HFFc6 (cell line): ENCODE measurements at regions not wholly inside any gene's neighbourhood (a gene's known extent, or its start where the extent isn't known, plus 50 kb on each side); places are given as distances from the start of the nearest gene placed in this dataset.

Experiments
- DNase-seq: peaks from one replicate; pipeline ENCODE4 v3.0.0-alpha.2; 2018
- H3K27ac Mint-ChIP-seq: 2 replicates; pipeline ENCODE4 v1.8.0; 2020; ENCODE audit warnings: mild to moderate bottlenecking, mixed read lengths
- H3K27me3 Mint-ChIP-seq: 2 replicates; pipeline ENCODE4 v1.8.0; 2021; ENCODE audit warnings: mild to moderate bottlenecking, moderate library complexity, mixed read lengths; ENCODE audit not compliant: insufficient read depth
- H3K36me3 Mint-ChIP-seq: 2 replicates; pipeline ENCODE4 v1.8.0; 2021; ENCODE audit warnings: low read depth, mixed read lengths
- H3K4me1 Mint-ChIP-seq: 2 replicates; pipeline ENCODE4 v1.8.0; 2020; ENCODE audit warnings: low read depth, mixed read lengths
- H3K4me3 Mint-ChIP-seq: 2 replicates; pipeline ENCODE4 v1.8.0; 2020; ENCODE audit warnings: mild to moderate bottlenecking, moderate library complexity, mixed read lengths
- H3K9me3 Mint-ChIP-seq: 2 replicates; pipeline ENCODE4 v1.8.0; 2020; ENCODE audit warnings: mild to moderate bottlenecking, mixed read lengths
- CTCF ChIP-seq: fragments of 200-600 bp; sonication (generic); IDR thresholded peaks from 2 replicates; pipeline ENCODE4 v1.5.0; 2021; ENCODE audit warnings: antibody characterized with exemption, mild to moderate bottlenecking

- Mint-ChIP-seq H3K4me1 (no peaks in the 10 kb centered on the region), H3K9me3 (peaks cover 5% of the 10 kb centered on the region), H3K36me3 (no peaks in the 10 kb centered on the region), H3K27ac (no peak overlapping the region), H3K27me3 (no peaks in the 10 kb centered on the region), H3K4me3 (no peak overlapping the region)
- TF ChIP-seq CTCF, result no peak
- no peak for DNase-seq
These were observed 511.8 kb upstream of the ARX start for GRCh38 chrX:25527596-25527995.

- Mint-ChIP-seq H3K27ac (no peak overlapping the region), H3K36me3 (no peaks in the 10 kb centered on the region), H3K4me3 (no peak overlapping the region), H3K9me3 (peaks cover 6% of the 10 kb centered on the region), H3K27me3 (no peaks in the 10 kb centered on the region), H3K4me1 (no peaks in the 10 kb centered on the region)
- no peak for DNase-seq
- no peak for TF ChIP-seq CTCF
These were observed 515.3 kb upstream of the ARX start for GRCh38 chrX:25531096-25531495.

GRCh38 chrX:25534091-25534490, 518.3 kb upstream of the ARX start:
- no peaks in the 10 kb centered on the region for H3K36me3 Mint-ChIP-seq
- H3K4me3 Mint-ChIP-seq, result no peak overlapping the region
- H3K27ac Mint-ChIP-seq, result no peak overlapping the region
- H3K27me3 Mint-ChIP-seq, result no peaks in the 10 kb centered on the region
- TF ChIP-seq CTCF, result no peak
- H3K9me3 Mint-ChIP-seq, result peaks cover 5% of the 10 kb centered on the region
- no peaks in the 10 kb centered on the region for H3K4me1 Mint-ChIP-seq
- DNase-seq, result no peak

- Mint-ChIP-seq H3K9me3 (peaks cover 10% of the 10 kb centered on the region), H3K4me1 (no peaks in the 10 kb centered on the region), H3K27me3 (peaks cover 2% of the 10 kb centered on the region; the same call in 1 of the 2 replicates), H3K27ac (no peak overlapping the region), H3K4me3 (no peak overlapping the region), H3K36me3 (no peaks in the 10 kb centered on the region)
- DNase-seq, result no peak
- no peak for TF ChIP-seq CTCF
These were observed 520.7 kb upstream of the ARX start for GRCh38 chrX:25536307-25536970.

GRCh38 chrX:25537699-25538098, 521.9 kb upstream of the ARX start:
- H3K4me1 Mint-ChIP-seq, result no peaks in the 10 kb centered on the region
- H3K9me3 Mint-ChIP-seq, result peaks cover 10% of the 10 kb centered on the region
- TF ChIP-seq CTCF, result no peak
- no peak overlapping the region for H3K27ac Mint-ChIP-seq
- no peaks in the 10 kb centered on the region for H3K36me3 Mint-ChIP-seq
- H3K4me3 Mint-ChIP-seq, result no peak overlapping the region
- no peak for DNase-seq
- peaks cover 2% of the 10 kb centered on the region; the same call in 1 of the 2 replicates for H3K27me3 Mint-ChIP-seq
